HepG2 (cell line): ENCODE measurements at regions not wholly inside any gene's neighbourhood (a gene's known extent, or its start where the extent isn't known, plus 50 kb on each side); places are given as distances from the start of the nearest gene placed in this dataset.

Experiments used
- ATAC-seq: fragments of 200-7000 bp; cut with Tn5 transposase; 3 replicates; pipeline ENCODE4 v1.9.1; 2020; ENCODE audit warnings: mild to moderate bottlenecking, moderate library complexity
- BruUV-seq: library from RNA; stranded (reverse); fragments of 400-500 nt; replicated peaks from 2 replicates; lab custom pipeline; 2021; lab: Mats Ljungman, UMichigan
- CTCF ChIA-PET: fragments of 300-600 bp; formaldehyde crosslinking; extraction: SDS; loops from one replicate; lab custom pipeline; 2021; ENCODE audit warnings: low total read pairs, inconsistent platforms, low intra/inter-chr PET ratio; lab: Yijun Ruan, JAX
- POLR2A ChIA-PET: fragments of 350-600 bp; sonication (Branson Sonifier 250); formaldehyde crosslinking; loops from one replicate; lab custom pipeline; 2020; ENCODE audit warnings: antibody characterized with exemption, inconsistent platforms; lab: Yijun Ruan, JAX
- DNase-seq: peaks from one replicate; pipeline ENCODE4 v3.0.0-alpha.2; 2015; ENCODE audit warnings: low spot score
- FAIRE-seq: peaks from 3 replicates; lab custom pipeline; 2011; peaks lifted over from hg19 to GRCh38; lab: Jason Lieb, UNC
- H2AFZ ChIP-seq: one replicate; pipeline ENCODE4 v1.6.1; 2011; ENCODE audit warnings: low read length, inconsistent platforms
- H3K27ac ChIP-seq: fragments of 300-600 bp; 3 replicates; pipeline ENCODE4 v1.8.0; 2011; ENCODE audit warnings: mixed run types, mild to moderate bottlenecking, mixed read lengths, low read length, inconsistent platforms; ENCODE audit not compliant: insufficient read depth; ENCODE audit errors: extremely low read length
- H3K27me3 ChIP-seq, 2 experiments: fragments of 200-600 bp in 1 of 2; 2 replicates in 1 of 2; 3 replicates in 1 of 2; pipeline versions ENCODE4 v1.6.0 to v1.8.0; 2011; ENCODE audit warnings: low read length in 2 of 2, mild to moderate bottlenecking in 2 of 2, moderate library complexity in 2 of 2, inconsistent platforms in 1 of 2; ENCODE audit not compliant: insufficient read depth in 2 of 2, control insufficient read depth in 1 of 2
- H3K36me3 ChIP-seq, 2 experiments: fragments of 200-600 bp in 1 of 2; replicated peaks in 1 of 2; 2 replicates in 1 of 2; 3 replicates in 1 of 2; pipeline versions ENCODE4 v1.5.1 to v1.8.0; 2011; ENCODE audit warnings: low read length in 2 of 2, inconsistent platforms in 1 of 2; ENCODE audit not compliant: insufficient read depth in 2 of 2, control insufficient read depth in 1 of 2
- H3K4me1 ChIP-seq: 2 replicates; pipeline ENCODE4 v1.5.1; 2012; ENCODE audit warnings: low read length, inconsistent platforms; ENCODE audit not compliant: insufficient read depth
- H3K4me2 ChIP-seq: 2 replicates; pipeline ENCODE4 v1.6.0; 2011; ENCODE audit warnings: low read depth, low read length, inconsistent platforms
- H3K4me3 ChIP-seq, 3 experiments: fragments of 200-600 bp in 1 of 3; sonication (generic), shearing (Covaris generic) in 1 of 3; replicated peaks in 1 of 3; 2 replicates each; pipeline ENCODE4 v1.5.1; 2011 to 2016; ENCODE audit warnings: low read length in 3 of 3, inconsistent platforms in 2 of 3, low read depth in 2 of 3, mild to moderate bottlenecking in 2 of 3, control low read depth in 1 of 3, mixed read lengths in 1 of 3; ENCODE audit not compliant: insufficient read depth in 1 of 3
- H3K79me2 ChIP-seq: one replicate; pipeline ENCODE4 v1.6.1; 2011; ENCODE audit warnings: low read length, inconsistent platforms; ENCODE audit not compliant: insufficient read depth
- H3K9ac ChIP-seq: 2 replicates; pipeline ENCODE4 v1.6.0; 2011; ENCODE audit warnings: mild to moderate bottlenecking, low read depth, low read length, inconsistent platforms; ENCODE audit not compliant: insufficient read depth
- H3K9me3 ChIP-seq: 2 replicates; pipeline ENCODE4 v1.5.1; 2012; ENCODE audit warnings: mild to moderate bottlenecking, low read length
- H4K20me1 ChIP-seq: 2 replicates; pipeline ENCODE4 v1.6.0; 2011; ENCODE audit warnings: inconsistent platforms, mild to moderate bottlenecking, low read length, moderate library complexity; ENCODE audit not compliant: insufficient read depth
- AGO1 ChIP-seq: fragments of 200-400 bp; formaldehyde crosslinking; IDR thresholded peaks from 2 replicates; pipeline ENCODE4 v1.6.1; 2017; ENCODE audit warnings: mild to moderate bottlenecking, low read depth, low read length, moderate library complexity; ENCODE audit not compliant: poor library complexity, severe bottlenecking
- AHDC1 ChIP-seq: sonication (generic); formaldehyde crosslinking; IDR thresholded peaks from 2 replicates; pipeline ENCODE4 v1.5.1; 2020; ENCODE audit warnings: mild to moderate bottlenecking, missing genetic modification reagents, borderline replicate concordance
- CEBPB ChIP-seq: IDR thresholded peaks from 2 replicates; pipeline ENCODE4 v1.6.1; 2011; ENCODE audit warnings: low read depth, low read length, improper control_type of control experiment, borderline replicate concordance
- CEBPG ChIP-seq: IDR thresholded peaks from 2 replicates; pipeline ENCODE4 v1.6.1; 2016
- HOXA3 ChIP-seq: sonication (generic); formaldehyde crosslinking; IDR thresholded peaks from 2 replicates; pipeline ENCODE4 v1.5.0; 2020; ENCODE audit warnings: missing genetic modification reagents
- IRX3 ChIP-seq: sonication (generic); formaldehyde crosslinking; IDR thresholded peaks from 2 replicates; pipeline ENCODE4 v1.8.1; 2023; ENCODE audit warnings: mild to moderate bottlenecking, low read depth, missing genetic modification reagents, borderline replicate concordance
- KMT2A ChIP-seq: sonication (generic); formaldehyde crosslinking; IDR thresholded peaks from 2 replicates; pipeline ENCODE4 v1.4.0; 2020; ENCODE audit warnings: missing genetic modification reagents
- RARA ChIP-seq: IDR thresholded peaks from 2 replicates; pipeline ENCODE4 v1.6.1; 2016; ENCODE audit warnings: missing genetic modification reagents, missing compliant biosample characterization
- RBFOX2 ChIP-seq: fragments of 200-400 bp; formaldehyde crosslinking; IDR thresholded peaks from 2 replicates; pipeline ENCODE4 v1.6.1; 2017; ENCODE audit warnings: low read depth, mild to moderate bottlenecking, low read length
- SP2 ChIP-seq: sonication (generic); formaldehyde crosslinking; IDR thresholded peaks from 2 replicates; pipeline ENCODE4 v1.5.1; 2020; ENCODE audit warnings: mild to moderate bottlenecking, missing genetic modification reagents
- SRF ChIP-seq: IDR thresholded peaks from 2 replicates; pipeline ENCODE4 v1.6.1; 2011; ENCODE audit warnings: mild to moderate bottlenecking, low read depth, low read length, moderate library complexity
- ZBTB26 ChIP-seq: IDR thresholded peaks from 2 replicates; pipeline ENCODE4 v1.6.1; 2016; ENCODE audit warnings: missing compliant biosample characterization, missing genetic modification reagents, borderline replicate concordance
- ZNF263 ChIP-seq: sonication (generic); formaldehyde crosslinking; IDR thresholded peaks from 2 replicates; pipeline ENCODE4 v1.4.0; 2020; ENCODE audit warnings: missing genetic modification reagents
- ZNF264 ChIP-seq: sonication (generic); formaldehyde crosslinking; IDR thresholded peaks from 2 replicates; pipeline ENCODE4 v1.4.0; 2020; ENCODE audit warnings: missing genetic modification reagents
- ZNF367 ChIP-seq: sonication (generic); formaldehyde crosslinking; IDR thresholded peaks from 2 replicates; pipeline ENCODE4 v1.4.0; 2020; ENCODE audit warnings: missing genetic modification reagents, borderline replicate concordance
- ZNF460 ChIP-seq: sonication (generic); formaldehyde crosslinking; IDR thresholded peaks from 2 replicates; pipeline ENCODE4 v1.5.1; 2020; ENCODE audit warnings: missing genetic modification reagents, mild to moderate bottlenecking, borderline replicate concordance
- ZSCAN20 ChIP-seq: sonication (generic); formaldehyde crosslinking; IDR thresholded peaks from 2 replicates; pipeline ENCODE4 v1.4.0; 2020; ENCODE audit warnings: missing genetic modification reagents, mild to moderate bottlenecking, borderline replicate concordance
- WGBS: methylation state at CpG from one replicate; pipeline ENCODE4 v1.1.6; 2017; ENCODE audit warnings: low lambda C conversion rate; 5-methylcytosine and 5-hydroxymethylcytosine counted together
- in situ Hi-C: cut with HindIII; loops from 2 replicates; pipeline ENCODE4 v1.10.0; 2017; ENCODE audit warnings: low pct_unique_long_range_greater_than_20kb; ENCODE audit not compliant: extremely low pct_ligation_motif_present
- intact Hi-C: fragments of 100-400 bp; cut with micrococcal nuclease; formaldehyde crosslinking; loops from one replicate; pipeline ENCODE4 v1.10.0; 2022; ENCODE audit not compliant: unreplicated experiment
- TF ChIP-seq, protein P1 (sequence below): sonication (generic); formaldehyde crosslinking; IDR thresholded peaks from 2 replicates; pipeline ENCODE4 v1.9.0; 2021; ENCODE audit warnings: missing genetic modification reagents, mild to moderate bottlenecking, borderline replicate concordance

DNA sequence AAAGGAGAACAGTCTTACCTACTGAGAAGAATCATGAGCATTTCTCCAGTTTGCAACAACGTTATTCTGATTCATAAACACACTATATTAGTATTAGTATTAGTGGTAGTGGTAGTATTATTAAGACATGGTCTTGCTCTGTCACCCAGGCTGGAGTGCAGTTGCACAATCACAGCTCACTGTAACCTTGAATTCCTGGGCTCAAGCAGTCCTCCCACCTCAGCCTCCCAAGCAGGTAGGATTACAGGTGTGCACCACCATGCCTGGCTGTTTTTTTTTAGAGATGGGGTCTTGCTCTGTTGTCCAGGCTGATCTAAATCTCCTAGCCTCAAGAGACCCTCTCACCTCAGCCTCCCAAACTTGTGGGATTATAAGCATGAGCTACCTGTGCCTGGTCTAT lies 363.5 kb downstream of the SAMD5 start:
- ChIA-PET CTCF (no interaction called here), POLR2A (no interaction called here)
- Histone ChIP-seq H3K4me3 (no peak overlapping the region), H3K36me3 (no peaks in the 10 kb centered on the region), H4K20me1 (no peaks in the 10 kb centered on the region), H3K27me3 (no peaks in the 10 kb centered on the region), H3K9ac (no peak overlapping the region), H3K27ac (no peak overlapping the region), H3K79me2 (no peaks in the 10 kb centered on the region), H3K9me3 (no peaks in the 10 kb centered on the region), H2AFZ (no peak overlapping the region), H3K4me1 (peaks cover 14% of the 10 kb centered on the region), H3K4me2 (no peak overlapping the region)
- intact Hi-C loops (no loop called here), in situ Hi-C loops (no loop called here)
- BruUV-seq, result no TSS peak
- FAIRE-seq (no peak), DNase-seq (no peak), ATAC-seq (no peak)
- WGBS, result 40% methylated on average over 1 of the region's 1 CpG
- TF ChIP-seq HOXA3 (CRISPR knock-in tag) (no peak), ZNF367 (no peak), ZSCAN20 (CRISPR knock-in tag) (no peak), AHDC1 (no peak), SRF (no peak), ZBTB26 (CRISPR knock-in tag) (no peak), CEBPG (CRISPR knock-in tag) (0 out of 2 replicates have a peak, but pooled peaks have one; percentile 16), KMT2A (CRISPR knock-in tag) (no peak), ZNF263 (CRISPR knock-in tag) (peak; percentile 72), SP2 (CRISPR knock-in tag) (no peak), IRX3 (CRISPR knock-in tag) (no peak), AGO1 (no peak), CEBPB (peak; percentile 55), ZNF264 (CRISPR knock-in tag) (no peak), ZNF460 (CRISPR knock-in tag) (peak; percentile 73), RARA (CRISPR knock-in tag) (no peak), RBFOX2 (no peak)
- TF ChIP-seq, protein P1, sequence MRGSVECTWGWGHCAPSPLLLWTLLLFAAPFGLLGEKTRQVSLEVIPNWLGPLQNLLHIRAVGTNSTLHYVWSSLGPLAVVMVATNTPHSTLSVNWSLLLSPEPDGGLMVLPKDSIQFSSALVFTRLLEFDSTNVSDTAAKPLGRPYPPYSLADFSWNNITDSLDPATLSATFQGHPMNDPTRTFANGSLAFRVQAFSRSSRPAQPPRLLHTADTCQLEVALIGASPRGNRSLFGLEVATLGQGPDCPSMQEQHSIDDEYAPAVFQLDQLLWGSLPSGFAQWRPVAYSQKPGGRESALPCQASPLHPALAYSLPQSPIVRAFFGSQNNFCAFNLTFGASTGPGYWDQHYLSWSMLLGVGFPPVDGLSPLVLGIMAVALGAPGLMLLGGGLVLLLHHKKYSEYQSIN, result no peak
